ENCODE measurements at regions not wholly inside any gene's neighbourhood (a gene's known extent, or its start where the extent isn't known, plus 50 kb on each side); places are given as distances from the start of the nearest gene placed in this dataset.

DNA sequence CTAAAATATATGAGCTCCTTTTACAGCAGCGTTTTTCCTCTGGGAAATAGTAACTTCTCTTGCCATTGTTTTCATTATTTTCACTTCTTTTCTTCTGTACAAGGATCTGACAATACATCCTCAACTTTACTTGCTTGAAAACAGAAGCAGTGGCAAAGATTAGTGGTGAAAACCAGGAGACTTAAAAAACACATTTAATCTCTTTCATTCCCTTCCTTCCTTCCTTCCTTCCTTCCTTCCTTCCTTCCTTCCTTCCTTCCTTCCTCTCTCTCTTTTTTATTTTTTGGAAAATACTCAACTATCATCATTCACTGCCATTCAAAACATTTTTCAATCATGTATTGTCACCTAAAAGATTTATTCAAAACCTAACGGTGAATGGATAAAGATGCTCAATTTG is 1411.4 kb downstream of the NCAM2 start:
- Mint-ChIP-seq H3K4me3 (ENCODE audit: unreplicated experiment) (no peak overlapping the region), H3K27ac (ENCODE audit: unreplicated experiment) (no peak overlapping the region), H3K27me3 (ENCODE audit: unreplicated experiment) (no peaks in the 10 kb centered on the region), H3K9me3 (ENCODE audit: unreplicated experiment) (no peaks in the 10 kb centered on the region), H3K36me3 (ENCODE audit: low read depth, unreplicated experiment) (no peaks in the 10 kb centered on the region), H3K4me1 (ENCODE audit: unreplicated experiment) (peaks cover 2% of the 10 kb centered on the region)
- no peak for TF ChIP-seq CTCF (IDR thresholded peaks at IDR 0.05; ENCODE audit: unreplicated experiment)
- DNase-seq (ENCODE audit: low spot score): no peak

GRCh38 chr21:22416555-22416954 is 1418.3 kb downstream of the NCAM2 start:
- H3K27ac Mint-ChIP-seq (ENCODE audit: unreplicated experiment): no peak overlapping the region
- DNase-seq (ENCODE audit: low spot score): no peak
- no peaks in the 10 kb centered on the region for H3K27me3 Mint-ChIP-seq (ENCODE audit: unreplicated experiment)
- H3K36me3 Mint-ChIP-seq (ENCODE audit: low read depth, unreplicated experiment): no peaks in the 10 kb centered on the region
- H3K4me3 Mint-ChIP-seq (ENCODE audit: unreplicated experiment): no peak overlapping the region
- TF ChIP-seq CTCF (IDR thresholded peaks at IDR 0.05; ENCODE audit: unreplicated experiment): no peak
- H3K4me1 Mint-ChIP-seq (ENCODE audit: unreplicated experiment): no peaks in the 10 kb centered on the region
- no peaks in the 10 kb centered on the region for H3K9me3 Mint-ChIP-seq (ENCODE audit: unreplicated experiment)

GRCh38 chr21:22421416-22422180 is 1423.4 kb downstream of the NCAM2 start:
- Mint-ChIP-seq H3K27me3 (ENCODE audit: unreplicated experiment) (no peaks in the 10 kb centered on the region), H3K4me3 (ENCODE audit: unreplicated experiment) (no peak overlapping the region), H3K9me3 (ENCODE audit: unreplicated experiment) (no peaks in the 10 kb centered on the region), H3K27ac (ENCODE audit: unreplicated experiment) (no peak overlapping the region), H3K4me1 (ENCODE audit: unreplicated experiment) (no peaks in the 10 kb centered on the region), H3K36me3 (ENCODE audit: low read depth, unreplicated experiment) (no peaks in the 10 kb centered on the region)
- DNase-seq (ENCODE audit: low spot score): no peak
- TF ChIP-seq CTCF (IDR thresholded peaks at IDR 0.05; ENCODE audit: unreplicated experiment): no peak

DNA sequence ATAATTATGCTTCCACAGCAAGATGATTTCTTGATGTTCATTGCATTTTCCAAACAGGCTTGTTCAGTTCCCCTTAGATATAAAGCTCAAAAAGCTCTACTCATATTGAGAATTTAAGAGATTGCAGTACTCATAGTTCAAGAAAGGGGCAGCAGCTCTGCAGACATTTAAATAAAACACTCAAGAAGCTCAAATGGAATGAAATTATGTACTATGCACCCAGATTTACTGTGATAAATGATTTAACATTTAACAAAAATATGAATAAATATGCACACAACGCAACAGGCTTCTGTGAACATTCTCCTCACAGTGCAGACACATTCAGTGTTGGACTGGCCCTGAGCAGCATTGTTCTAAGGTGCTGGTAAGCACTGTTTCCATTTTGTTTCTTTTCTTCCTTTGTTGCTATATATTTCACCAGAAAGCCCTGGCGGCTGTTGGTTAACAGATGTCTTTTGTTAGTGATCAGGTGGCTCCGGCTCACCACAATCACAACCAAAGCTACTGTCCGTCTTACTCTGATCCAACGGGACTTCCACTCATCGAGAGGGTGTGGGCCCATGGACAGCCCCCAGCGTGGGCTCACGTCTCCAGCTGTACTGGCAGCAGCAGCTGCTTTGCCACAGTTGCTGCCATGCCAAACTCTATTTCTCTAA is 1440.3 kb downstream of the NCAM2 start:
- Mint-ChIP-seq H3K27me3 (ENCODE audit: unreplicated experiment) (no peaks in the 10 kb centered on the region), H3K27ac (ENCODE audit: unreplicated experiment) (no peak overlapping the region), H3K9me3 (ENCODE audit: unreplicated experiment) (no peaks in the 10 kb centered on the region), H3K36me3 (ENCODE audit: low read depth, unreplicated experiment) (no peaks in the 10 kb centered on the region), H3K4me3 (ENCODE audit: unreplicated experiment) (no peak overlapping the region), H3K4me1 (ENCODE audit: unreplicated experiment) (peaks cover 8% of the 10 kb centered on the region)
- no peak for DNase-seq (ENCODE audit: low spot score)
- TF ChIP-seq CTCF (IDR thresholded peaks at IDR 0.05; ENCODE audit: unreplicated experiment): no peak

DNA sequence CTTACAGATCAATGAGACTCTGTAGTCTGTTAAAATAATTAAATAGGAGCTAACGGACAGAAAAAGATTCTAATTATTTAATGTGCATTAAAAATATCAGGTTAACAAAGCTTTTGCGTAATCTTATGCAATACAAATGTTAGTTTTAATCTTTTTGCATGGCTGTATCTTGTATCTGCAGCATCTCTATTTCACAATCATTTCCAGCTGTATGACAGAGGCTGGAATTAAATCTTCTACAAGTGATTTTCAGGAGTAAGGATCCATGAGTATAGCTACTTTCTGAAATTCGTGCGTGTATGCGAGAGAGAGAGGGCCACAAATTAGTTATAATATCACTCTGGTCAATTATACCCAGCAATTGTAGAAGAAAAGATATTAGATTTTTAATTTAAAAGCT is 1446.8 kb downstream of the NCAM2 start:
- Mint-ChIP-seq H3K27me3 (ENCODE audit: unreplicated experiment) (no peaks in the 10 kb centered on the region), H3K9me3 (ENCODE audit: unreplicated experiment) (no peaks in the 10 kb centered on the region), H3K4me3 (ENCODE audit: unreplicated experiment) (no peak overlapping the region), H3K27ac (ENCODE audit: unreplicated experiment) (no peak overlapping the region), H3K4me1 (ENCODE audit: unreplicated experiment) (no peaks in the 10 kb centered on the region), H3K36me3 (ENCODE audit: low read depth, unreplicated experiment) (no peaks in the 10 kb centered on the region)
- no peak for TF ChIP-seq CTCF (IDR thresholded peaks at IDR 0.05; ENCODE audit: unreplicated experiment)
- DNase-seq (ENCODE audit: low spot score): no peak

Data from endothelial cell (in vitro differentiated cells).